H1 (cell line): ENCODE measurements at regions not wholly inside any gene's neighbourhood (a gene's known extent, or its start where the extent isn't known, plus 50 kb on each side); places are given as distances from the start of the nearest gene placed in this dataset.

Experiments
- CTCF ChIA-PET: fragments of 300-600 bp; sonication (Branson Sonifier 250); formaldehyde crosslinking; loops from one replicate; lab custom pipeline; 2021; ENCODE audit not compliant: partially characterized antibody; lab: Charles Lee
- POLR2A ChIA-PET: fragments of 300-600 bp; sonication (Branson Sonifier 250); formaldehyde crosslinking; loops from one replicate; lab custom pipeline; 2021; ENCODE audit warnings: inconsistent platforms; ENCODE audit not compliant: partially characterized antibody; lab: Charles Lee
- DNase-seq, 2 experiments: peaks; one replicate each; pipeline versions ENCODE4 v3.0.0 to v3.0.0-alpha.2; 2010 to 2022; ENCODE audit warnings: low spot score in 2 of 2, low read depth in 1 of 2, mixed read lengths in 1 of 2
- FAIRE-seq: peaks from 2 replicates; lab custom pipeline; 2011; peaks lifted over from hg19 to GRCh38; lab: Jason Lieb, UNC
- H2AFZ ChIP-seq: 2 replicates; pipeline ENCODE4 v1.8.1; 2012; ENCODE audit warnings: low read length, inconsistent platforms
- H2AK5ac ChIP-seq: 2 replicates; pipeline ENCODE4 v1.6.1; 2013; ENCODE audit warnings: low read depth, low read length
- H2BK120ac ChIP-seq: replicated peaks from 2 replicates; pipeline ENCODE3; 2013; ENCODE audit warnings: low read depth, low read length, inconsistent platforms
- H2BK12ac ChIP-seq: 2 replicates; pipeline ENCODE4 v1.6.1; 2013; ENCODE audit warnings: low read depth, low read length
- H2BK15ac ChIP-seq: 2 replicates; pipeline ENCODE4 v1.6.1; 2013; ENCODE audit warnings: low read length
- H2BK20ac ChIP-seq: 2 replicates; pipeline ENCODE4 v1.6.1; 2013; ENCODE audit warnings: low read length
- H2BK5ac ChIP-seq: 2 replicates; pipeline ENCODE4 v1.6.1; 2013; ENCODE audit warnings: low read depth, low read length
- H3K14ac ChIP-seq: 2 replicates; pipeline ENCODE4 v1.6.1; 2013; ENCODE audit warnings: inconsistent platforms; ENCODE audit not compliant: insufficient read length
- H3K18ac ChIP-seq: 2 replicates; pipeline ENCODE4 v1.6.1; 2013; ENCODE audit warnings: low read length; ENCODE audit errors: extremely low read depth
- H3K23ac ChIP-seq: 2 replicates; pipeline ENCODE4 v1.6.1; 2013; ENCODE audit warnings: inconsistent platforms; ENCODE audit not compliant: insufficient read length
- H3K23me2 ChIP-seq: 2 replicates; pipeline ENCODE4 v1.6.1; 2013; ENCODE audit warnings: low read depth, low read length
- H3K27ac ChIP-seq: 2 replicates; pipeline ENCODE4 v1.6.1; 2011; ENCODE audit warnings: low read depth, low read length, inconsistent platforms
- H3K27me3 ChIP-seq, 4 experiments: replicated peaks in 1 of 4; 1 replicate in 1 of 4; 2 replicates in 3 of 4; pipeline versions ENCODE4 v1.6.1 to v1.8.1; 2011 to 2013; ENCODE audit warnings: low read length in 3 of 4, mild to moderate bottlenecking in 3 of 4, inconsistent platforms in 2 of 4, mixed read lengths in 2 of 4, moderate library complexity in 1 of 4; ENCODE audit not compliant: control insufficient read depth in 3 of 4, insufficient read depth in 3 of 4; ENCODE audit errors: extremely low read depth in 1 of 4
- H3K36me3 ChIP-seq, 4 experiments: 2 replicates each; pipeline versions ENCODE4 v1.6.1 to v1.8.1; 2011 to 2013; ENCODE audit warnings: mild to moderate bottlenecking in 4 of 4, low read length in 3 of 4, moderate library complexity in 2 of 4, control low read depth in 1 of 4, inconsistent platforms in 1 of 4; ENCODE audit not compliant: insufficient read depth in 4 of 4, control insufficient read depth in 2 of 4
- H3K4ac ChIP-seq: replicated peaks from 2 replicates; pipeline ENCODE3; 2013; ENCODE audit warnings: low read length, low read depth, mixed read lengths, inconsistent platforms; ENCODE audit not compliant: insufficient read length
- H3K4me1 ChIP-seq, 4 experiments: replicated peaks in 1 of 4; 1 replicate in 1 of 4; 2 replicates in 3 of 4; pipeline versions ENCODE4 v1.6.1 to v1.8.1; 2011 to 2013; ENCODE audit warnings: low read length in 3 of 4, inconsistent platforms in 2 of 4, mixed read lengths in 1 of 4; ENCODE audit not compliant: insufficient read depth in 4 of 4, control insufficient read depth in 3 of 4
- H3K4me2 ChIP-seq, 2 experiments: 2 replicates each; pipeline versions ENCODE4 v1.6.1 to v1.8.1; 2011 to 2013; ENCODE audit warnings: low read depth in 2 of 2, low read length in 2 of 2, control low read depth in 1 of 2, inconsistent platforms in 1 of 2, mild to moderate bottlenecking in 1 of 2; ENCODE audit not compliant: insufficient read depth in 1 of 2
- H3K4me3 ChIP-seq, 4 experiments: fragments of 200-600, 300-600 bp in 1 of 4; sonication (generic), shearing (Covaris generic), sonication (Bioruptor Twin) in 1 of 4; 2 replicates each; pipeline versions ENCODE4 v1.5.1 to v1.8.1; 2011 to 2016; ENCODE audit warnings: low read length in 4 of 4, low read depth in 3 of 4, control low read depth in 2 of 4, inconsistent platforms in 2 of 4, mild to moderate bottlenecking in 2 of 4, mixed read lengths in 1 of 4, moderate library complexity in 1 of 4; ENCODE audit not compliant: insufficient read depth in 2 of 4; ENCODE audit errors: extremely low read depth in 1 of 4
- H3K56ac ChIP-seq: replicated peaks from 2 replicates; pipeline ENCODE3; 2013; ENCODE audit warnings: low read depth, mild to moderate bottlenecking, mixed read lengths, low read length, inconsistent platforms; ENCODE audit not compliant: insufficient read length
- H3K79me1 ChIP-seq: 2 replicates; pipeline ENCODE4 v1.6.1; 2013; ENCODE audit warnings: low read depth, low read length, control low read depth
- H3K79me2 ChIP-seq, 2 experiments: 2 replicates each; pipeline versions ENCODE4 v1.6.1 to v1.8.1; 2012 to 2013; ENCODE audit warnings: low read length in 2 of 2, mild to moderate bottlenecking in 2 of 2, inconsistent platforms in 1 of 2; ENCODE audit not compliant: insufficient read depth in 2 of 2, control insufficient read depth in 1 of 2
- H3K9ac ChIP-seq, 4 experiments: replicated peaks in 1 of 4; 1 replicate in 1 of 4; 2 replicates in 3 of 4; pipeline versions ENCODE4 v1.6.1 to v1.8.1; 2011 to 2013; ENCODE audit warnings: low read depth in 3 of 4, low read length in 3 of 4, control low read depth in 2 of 4, mild to moderate bottlenecking in 2 of 4, moderate library complexity in 2 of 4, inconsistent platforms in 1 of 4; ENCODE audit errors: extremely low read depth in 1 of 4
- H3K9me3 ChIP-seq, 2 experiments: 2 replicates each; pipeline versions ENCODE4 v1.6.1 to v1.8.1; 2012 to 2013; ENCODE audit warnings: mild to moderate bottlenecking in 2 of 2, moderate library complexity in 2 of 2, control low read depth in 1 of 2, inconsistent platforms in 1 of 2, low read depth in 1 of 2, low read length in 1 of 2, mixed read lengths in 1 of 2; ENCODE audit not compliant: insufficient read depth in 2 of 2
- H4K20me1 ChIP-seq, 2 experiments: replicated peaks in 1 of 2; 2 replicates each; pipeline versions ENCODE3 to v1.8.1; 2011 to 2013; ENCODE audit warnings: inconsistent platforms in 2 of 2, low read length in 2 of 2, mild to moderate bottlenecking in 1 of 2; ENCODE audit not compliant: insufficient read depth in 2 of 2, control insufficient read depth in 1 of 2
- H4K5ac ChIP-seq: 2 replicates; pipeline ENCODE4 v1.6.1; 2013; ENCODE audit warnings: low read length, low read depth, mixed read lengths, inconsistent platforms; ENCODE audit not compliant: insufficient read length
- H4K8ac ChIP-seq: 2 replicates; pipeline ENCODE4 v1.8.0; 2013; ENCODE audit warnings: mild to moderate bottlenecking, moderate library complexity, low read length, inconsistent platforms; ENCODE audit not compliant: insufficient read depth; ENCODE audit errors: extremely low read depth
- H4K91ac ChIP-seq: replicated peaks from 2 replicates; pipeline ENCODE3; 2013; ENCODE audit warnings: low read length, mixed read lengths, inconsistent platforms; ENCODE audit not compliant: insufficient read length
- BRCA1 ChIP-seq: IDR thresholded peaks from 2 replicates; pipeline ENCODE4 v1.6.1; 2012; ENCODE audit warnings: low read depth, low read length, improper control_type of control experiment
- EP300 ChIP-seq, 2 experiments: IDR thresholded peaks; 1 replicate in 1 of 2; 2 replicates in 1 of 2; pipeline ENCODE4 v1.6.1; 2011 to 2012; ENCODE audit warnings: low read depth in 2 of 2, low read length in 2 of 2, mild to moderate bottlenecking in 2 of 2, borderline replicate concordance in 1 of 2, inconsistent platforms in 1 of 2, moderate library complexity in 1 of 2
- JUND ChIP-seq: IDR thresholded peaks from 2 replicates; pipeline ENCODE4 v1.6.1; 2011; ENCODE audit warnings: mild to moderate bottlenecking, improper control_type of control experiment, low read length
- KDM5A ChIP-seq: fragments of 200-600 bp; IDR thresholded peaks from 2 replicates; pipeline ENCODE4 v1.7.1; 2012; ENCODE audit warnings: mild to moderate bottlenecking, low read length, inconsistent platforms, mixed read lengths
- NANOG ChIP-seq: IDR thresholded peaks from 2 replicates; pipeline ENCODE4 v1.6.1; 2011; ENCODE audit warnings: low read length, low read depth, mild to moderate bottlenecking, inconsistent platforms; ENCODE audit not compliant: insufficient read depth, poor library complexity, severe bottlenecking
- PHF8 ChIP-seq: fragments of 200-600 bp; sonication (generic); conservative IDR thresholded peaks from 2 replicates; pipeline ENCODE4 v1.7.1; 2012; ENCODE audit warnings: low read depth, mild to moderate bottlenecking, inconsistent platforms, low read length, moderate library complexity
- POLR2AphosphoS5 ChIP-seq: IDR thresholded peaks from 2 replicates; pipeline ENCODE4 v1.6.1; 2011; ENCODE audit warnings: low read depth, low read length
- RNF2 ChIP-seq: fragments of 200-900, 300-1000 bp; sonication (generic); IDR thresholded peaks from 2 replicates; pipeline ENCODE4 v1.7.1; 2016; ENCODE audit warnings: borderline replicate concordance, low read depth, mild to moderate bottlenecking, antibody characterized with exemption, low read length; ENCODE audit not compliant: poor library complexity, severe bottlenecking; ENCODE audit errors: missing control alignments
- RXRA ChIP-seq: IDR thresholded peaks from 2 replicates; pipeline ENCODE4 v1.6.1; 2011; ENCODE audit warnings: low read depth, mild to moderate bottlenecking, low read length, moderate library complexity; ENCODE audit not compliant: insufficient read depth
- SAP30 ChIP-seq: fragments of 300-600 bp; sonication (generic); IDR thresholded peaks from 2 replicates; pipeline ENCODE4 v1.7.1; 2012; ENCODE audit warnings: low read length, moderate library complexity, mild to moderate bottlenecking, inconsistent platforms; ENCODE audit not compliant: insufficient read depth, insufficient replicate concordance
- SP1 ChIP-seq: IDR thresholded peaks from 2 replicates; pipeline ENCODE4 v1.6.1; 2011; ENCODE audit warnings: low read depth, low read length
- SP4 ChIP-seq: IDR thresholded peaks from 2 replicates; pipeline ENCODE4 v1.6.1; 2012; ENCODE audit warnings: low read length, inconsistent platforms
- SRF ChIP-seq: IDR thresholded peaks from 2 replicates; pipeline ENCODE4 v1.6.1; 2011; ENCODE audit warnings: mild to moderate bottlenecking, low read depth, low read length, moderate library complexity
- SUZ12 ChIP-seq: fragments of 200-600 bp; sonication (generic); IDR thresholded peaks from 2 replicates; pipeline ENCODE4 v1.6.1; 2012; ENCODE audit warnings: mild to moderate bottlenecking, inconsistent platforms, low read length, moderate library complexity, mixed read lengths
- WGBS, 2 experiments: shearing (Covaris generic) in 1 of 2; methylation state at CpG; one replicate each; pipeline versions ENCODE4 v1.1.6 to v1.1.7; 2013 to 2015; ENCODE audit warnings: low lambda C conversion rate in 2 of 2, mixed read lengths in 2 of 2, inconsistent platforms in 1 of 2, low coverage in 1 of 2, missing lambda C conversion rate in 1 of 2; ENCODE audit not compliant: insufficient replicate concordance in 2 of 2, insufficient coverage in 1 of 2, insufficient read length in 1 of 2; ENCODE audit errors: extremely low coverage in 1 of 2, missing lambda C conversion rate in 1 of 2; 5-methylcytosine and 5-hydroxymethylcytosine counted together

- H3K14ac ChIP-seq, result no peak overlapping the region
- no peak overlapping the region for H3K23ac ChIP-seq
- H3K4me2 ChIP-seq, result no peak overlapping the region
- no peak overlapping the region for H3K56ac ChIP-seq
- no peak overlapping the region for H2AFZ ChIP-seq
- H3K23me2 ChIP-seq, result no peaks in the 10 kb centered on the region
- H4K91ac ChIP-seq, result no peak overlapping the region
- no peak for FAIRE-seq
- no peak for DNase-seq
- H4K20me1 ChIP-seq, result no peaks in the 10 kb centered on the region
- no peaks in the 10 kb centered on the region for H3K79me1 ChIP-seq
- TF ChIP-seq SUZ12 (no peak), NANOG (no peak), JUND (no peak), SRF (no peak), SAP30 (no peak), BRCA1 (no peak), PHF8 (no peak), KDM5A (no peak), RNF2 (no peak), SP1 (no peak), POLR2AphosphoS5 (no peak), EP300 (IDR thresholded peaks at IDR 0.05; ENCODE audit: borderline replicate concordance in 1 of 2, low read depth in 2 of 2, low read length in 2 of 2) (no peak), SP4 (no peak), RXRA (no peak)
- no peaks in the 10 kb centered on the region for H3K4me1 ChIP-seq
- CTCF ChIA-PET, result interaction anchor here (1.0 kb wide), 1 partner anchor 11 kb away, joined by 4 read pairs; no protein-coding TSS in a partner anchor
- H2BK20ac ChIP-seq, result no peak overlapping the region
- H2AK5ac ChIP-seq, result no peak overlapping the region
- no peak overlapping the region for H2BK15ac ChIP-seq
- H3K27ac ChIP-seq, result no peak overlapping the region
- H3K36me3 ChIP-seq, result no peaks in the 10 kb centered on the region
- H3K9me3 ChIP-seq, result no peaks in the 10 kb centered on the region
- H3K9ac ChIP-seq, result no peak overlapping the region
- H3K4me3 ChIP-seq, result no peak overlapping the region
- H2BK120ac ChIP-seq, result no peak overlapping the region
- H4K8ac ChIP-seq, result no peak overlapping the region
- H3K4ac ChIP-seq, result no peak overlapping the region
- POLR2A ChIA-PET, result no interaction called here
- H3K27me3 ChIP-seq, result no peaks in the 10 kb centered on the region
- H3K18ac ChIP-seq, result no peak overlapping the region
- no peak overlapping the region for H2BK12ac ChIP-seq
- H3K79me2 ChIP-seq, result no peaks in the 10 kb centered on the region
- H4K5ac ChIP-seq, result no peak overlapping the region
- H2BK5ac ChIP-seq, result no peak overlapping the region
- whole genome bisulfite sequencing, 2 experiments, result 95% methylated on average over 6 of the region's 6 CpGs; no CpG with 5 or more reads in 1 of the 2 experiments
These were observed 81.2 kb upstream of the ZBTB20 start for GRCh38 chr3:115228266-115228665.
